Islet precursor cell (in vitro differentiated cells): ENCODE measurements at regions not wholly inside any gene's neighbourhood (a gene's known extent, or its start where the extent isn't known, plus 50 kb on each side); places are given as distances from the start of the nearest gene placed in this dataset.
A peak's percentile ranks its signal among the peaks of the same experiment; 100 is the strongest.
"Not testable (repeated sequence)": the region's sequence is repeated elsewhere in the genome, so short reads cannot be mapped to it uniquely, and the experiment has no call there.

ENCODE experiments used
- DNase-seq: peaks from one replicate; pipeline ENCODE4 v3.0.0-alpha.2; 2018

- not testable (repeated sequence) for DNase-seq
Measured at GRCh38 chr12:127983213-127983791, 283.7 kb upstream of the TMEM132C start.

- no peak for DNase-seq
Measured at GRCh38 chr12:127984386-127985055, 282.4 kb upstream of the TMEM132C start.

DNA sequence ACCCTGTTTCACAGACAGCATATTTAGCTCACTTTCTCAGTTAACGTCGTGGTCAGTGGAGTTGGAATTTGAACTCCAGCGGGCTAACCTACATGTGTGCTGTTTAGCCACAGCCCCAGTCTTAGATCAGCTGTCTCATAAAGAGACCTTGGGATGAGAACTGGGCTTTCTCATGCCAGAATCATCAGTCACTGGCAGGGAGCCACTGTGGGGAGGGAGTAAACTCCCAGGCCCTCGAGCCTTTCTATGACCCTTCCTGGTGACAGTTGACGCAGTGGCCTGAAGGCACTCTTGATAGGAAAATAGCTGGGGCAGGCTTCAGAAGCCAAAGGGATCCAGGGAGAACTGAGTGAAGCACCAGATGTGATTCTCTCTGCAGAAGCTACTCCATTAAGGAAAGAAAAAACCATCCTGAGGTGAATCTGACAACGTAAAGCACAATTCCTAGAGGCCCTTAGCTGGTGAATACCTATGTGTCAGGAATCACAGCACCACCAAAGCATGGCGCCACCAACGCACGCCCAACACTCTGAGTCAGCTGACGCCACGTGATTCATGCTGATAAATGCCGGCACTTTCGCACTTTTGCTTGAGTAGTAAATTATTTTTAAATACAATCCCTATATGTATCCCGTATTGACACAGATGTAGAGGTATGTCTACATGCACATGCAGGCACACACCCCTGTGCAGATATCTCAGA is 279.6 kb upstream of the TMEM132C start:
- DNase-seq = peak; percentile 88

GRCh38 chr12:127991485-127991884 is 275.5 kb upstream of the TMEM132C start:
- DNase-seq = no peak

GRCh38 chr12:127998988-127999387 is 268.0 kb upstream of the TMEM132C start:
- DNase-seq = no peak

- no peak for DNase-seq
Measured at GRCh38 chr12:128004383-128004938, 262.5 kb upstream of the TMEM132C start.

DNA sequence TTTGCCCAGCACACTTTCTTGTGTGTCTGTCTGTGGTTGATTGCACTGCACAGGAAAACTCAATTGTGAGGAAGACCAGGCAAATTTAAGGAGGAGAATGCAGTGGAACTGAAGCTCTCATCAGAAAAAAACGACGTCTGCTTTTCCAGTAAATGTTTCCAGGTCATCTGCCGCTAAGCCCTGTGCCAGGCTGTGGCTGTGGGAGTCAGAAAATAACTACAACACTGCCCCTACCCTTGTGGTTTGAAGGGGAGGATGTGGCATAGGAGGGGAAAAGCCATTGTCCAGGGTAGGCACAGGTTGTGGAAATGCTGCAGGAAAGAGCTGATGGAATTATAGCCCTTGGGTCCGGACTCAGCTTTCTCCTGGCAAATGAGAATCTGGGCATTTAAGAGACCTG is 259.7 kb upstream of the TMEM132C start:
- DNase-seq = no peak

- DNase-seq = no peak
Measured at GRCh38 chr12:128008341-128008740, 258.6 kb upstream of the TMEM132C start.

DNA sequence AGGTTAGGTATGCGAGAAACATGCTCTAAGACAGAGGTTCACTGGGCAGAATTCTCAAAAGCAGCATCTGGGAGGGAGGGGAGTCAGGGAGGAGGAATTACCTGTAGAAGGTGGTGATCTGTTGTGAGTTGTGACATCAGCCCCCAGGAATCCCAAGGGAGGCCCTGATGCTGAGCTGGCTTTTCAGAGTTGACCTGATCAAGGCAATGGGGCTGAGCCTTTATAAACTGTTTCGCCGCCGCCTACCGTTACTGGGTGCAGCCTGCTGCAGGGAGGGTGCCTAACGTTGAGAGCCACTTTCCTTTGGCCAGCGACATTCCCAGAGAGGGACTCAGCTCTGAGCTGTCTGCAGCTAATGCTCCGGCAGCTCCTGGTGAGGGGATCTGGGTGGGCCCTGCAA is 257.9 kb upstream of the TMEM132C start:
- DNase-seq = peak; percentile 97

DNA sequence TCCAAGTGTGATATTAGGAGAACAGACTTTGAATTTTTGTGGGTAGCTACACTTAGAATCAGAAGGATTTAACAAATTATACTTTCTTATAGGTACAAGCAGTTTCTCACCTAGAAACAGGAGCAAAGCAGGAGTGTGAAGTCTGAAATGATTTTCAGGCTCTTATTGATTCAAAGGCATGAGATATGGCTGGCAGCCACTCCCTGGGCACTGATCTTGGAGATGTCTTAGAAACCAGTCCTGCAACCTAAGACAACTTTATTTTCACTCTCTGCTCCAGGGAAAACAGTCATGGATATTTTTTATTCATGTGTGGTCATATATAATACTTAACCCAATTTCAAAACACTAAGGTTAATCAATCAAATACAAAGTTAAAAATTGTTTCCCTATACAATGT is 254.9 kb upstream of the TMEM132C start:
- DNase-seq = no peak

- DNase-seq = no peak
Measured at GRCh38 chr12:128015276-128015675, 251.7 kb upstream of the TMEM132C start.

DNA sequence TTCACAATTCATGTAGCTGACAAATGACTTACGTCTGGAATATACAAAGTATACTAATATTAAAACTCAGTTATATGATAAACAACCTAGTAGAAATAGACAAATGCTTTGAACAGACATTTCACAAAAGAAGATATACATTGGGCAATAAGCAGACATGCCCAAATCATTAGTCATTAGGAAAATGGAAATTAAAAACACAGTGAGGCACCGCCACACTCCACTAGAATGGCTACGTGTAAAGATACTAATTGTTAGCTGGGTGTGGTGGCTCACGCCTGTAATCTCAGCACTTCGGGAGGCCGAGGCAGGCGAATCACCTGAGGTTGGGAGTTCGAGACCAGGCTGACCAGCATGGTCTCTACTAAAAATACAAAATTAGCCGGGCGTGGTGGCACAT is 248.9 kb upstream of the TMEM132C start:
- DNase-seq = peak; percentile 13

- DNase-seq = peak; percentile 80
Measured at GRCh38 chr12:128019996-128020544, 246.9 kb upstream of the TMEM132C start.

- peak; percentile 55 for DNase-seq
Measured at GRCh38 chr12:128021561-128021960, 245.4 kb upstream of the TMEM132C start.

DNA sequence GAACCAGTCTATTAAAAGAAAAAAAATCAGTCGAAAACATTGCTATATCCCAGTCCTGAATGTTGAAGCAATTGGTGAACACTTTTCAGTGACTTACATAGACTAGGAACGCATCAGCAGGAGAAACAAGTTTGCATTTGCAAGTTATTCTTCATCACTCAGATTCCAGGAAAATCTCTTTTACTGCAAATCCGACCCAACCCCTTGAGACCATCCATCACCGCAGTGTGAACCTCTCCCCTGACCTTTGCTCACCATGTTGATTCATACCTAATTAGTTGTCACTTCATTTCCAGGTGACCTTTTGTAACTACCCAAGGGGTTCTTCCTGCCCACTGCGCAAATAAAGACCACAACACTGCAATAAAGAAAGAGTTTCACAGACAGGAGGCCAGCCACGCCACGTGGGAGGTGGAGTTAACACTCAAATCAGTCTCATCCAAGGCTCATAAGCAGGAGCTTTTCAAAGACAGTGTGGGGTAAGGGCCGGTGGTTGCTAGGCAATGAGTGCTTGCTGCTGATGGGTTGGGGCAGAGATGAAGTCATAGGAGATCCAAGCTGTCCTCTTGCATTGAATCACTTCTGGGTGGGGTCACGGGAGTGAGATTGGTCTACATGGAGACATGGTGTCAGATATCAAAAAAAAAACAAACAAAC is 241.3 kb upstream of the TMEM132C start:
- peak; percentile 36 for DNase-seq

GRCh38 chr12:128026696-128027574 is 240.0 kb upstream of the TMEM132C start:
- peak; percentile 30 for DNase-seq

DNA sequence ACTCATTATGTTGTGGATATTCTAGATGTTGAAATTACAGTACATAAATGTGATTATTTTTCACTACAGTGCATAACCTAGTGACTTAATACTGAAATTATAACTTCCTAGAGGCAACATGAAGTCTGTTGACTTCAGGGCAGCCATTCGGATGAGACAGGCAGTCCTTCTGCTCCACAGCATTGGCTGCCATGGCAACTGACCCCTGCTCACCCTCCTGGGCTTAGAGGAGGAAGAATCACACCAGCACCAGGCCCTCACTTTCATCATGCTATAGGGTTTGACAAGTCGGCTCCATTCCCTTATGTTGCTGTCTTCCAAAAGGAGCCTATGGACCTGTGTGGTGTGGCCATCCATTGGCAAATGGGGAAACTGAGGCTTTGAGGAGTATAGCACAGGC is 233.5 kb upstream of the TMEM132C start:
- peak; percentile 34 for DNase-seq

- DNase-seq = no peak
Measured at GRCh38 chr12:128040971-128041370, 226.0 kb upstream of the TMEM132C start.

- DNase-seq = not testable (repeated sequence)
Measured at GRCh38 chr12:128042283-128042682, 224.7 kb upstream of the TMEM132C start.

DNA sequence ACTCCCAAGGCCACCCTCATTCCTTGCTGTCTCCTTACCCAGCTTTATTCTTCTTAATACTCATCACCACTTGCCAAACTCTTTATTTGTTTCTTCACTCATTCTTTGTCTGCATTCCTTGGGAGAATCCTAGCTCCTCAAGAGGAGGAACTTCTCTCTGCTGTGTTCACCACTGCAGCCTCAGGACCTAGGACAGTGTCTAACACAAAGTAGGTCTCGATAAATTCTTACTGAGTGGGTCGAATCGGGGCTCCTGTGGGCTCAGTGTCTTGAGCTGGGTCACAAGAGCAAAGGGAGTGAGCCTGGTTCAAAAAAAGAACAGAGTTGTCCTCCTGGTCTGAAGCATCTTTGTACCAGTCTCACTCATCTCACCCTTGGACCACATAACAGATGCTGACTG is 224.1 kb upstream of the TMEM132C start:
- no peak for DNase-seq

- no peak for DNase-seq
Measured at GRCh38 chr12:128043317-128043716, 223.7 kb upstream of the TMEM132C start.
